Omental fat pad (tissue), 3 donors: ENCODE measurements at regions not wholly inside any gene's neighbourhood (a gene's known extent, or its start where the extent isn't known, plus 50 kb on each side); places are given as distances from the start of the nearest gene placed in this dataset.

ENCODE experiments used
- ATAC-seq: fragments of 150-250 bp; one replicate; pipeline ENCODE4 v1.9.1; 2016; ENCODE audit warnings: mild to moderate bottlenecking, moderate library complexity; ENCODE audit not compliant: low FRiP score
- DNase-seq: peaks from one replicate; pipeline ENCODE4 v3.0.0-alpha.2; 2019; ENCODE audit warnings: low spot score
- TF ChIP-seq, protein P1 (sequence below), 3 donors: fragments of 450-650 bp; IDR thresholded peaks; one replicate each; pipeline ENCODE4 v1.5.1; 2016 to 2017; ENCODE audit warnings: antibody characterized with exemption in 3 of 3, mild to moderate bottlenecking in 3 of 3, moderate library complexity in 2 of 3

DNA sequence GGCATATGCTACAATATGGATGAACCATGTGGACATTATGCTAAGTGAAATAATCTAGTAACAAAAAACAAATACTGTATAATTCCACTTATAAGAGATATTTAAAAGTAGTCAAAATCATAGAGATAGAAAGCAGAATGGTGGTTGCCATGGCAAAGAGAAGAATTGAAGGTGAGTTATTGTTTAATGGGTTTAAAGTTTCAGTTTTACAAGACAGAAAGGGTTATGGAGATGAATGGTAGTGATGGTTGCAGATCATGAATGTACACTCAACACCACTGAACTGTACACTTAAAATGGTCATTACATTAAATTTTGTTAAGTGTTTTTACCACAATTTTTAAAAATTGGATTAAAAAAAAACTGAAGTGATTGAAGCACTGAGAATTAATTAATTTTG is 298.2 kb upstream of the ZC3H15 start:
- no peak for DNase-seq
- no peak for ATAC-seq
- TF ChIP-seq, protein P1, sequence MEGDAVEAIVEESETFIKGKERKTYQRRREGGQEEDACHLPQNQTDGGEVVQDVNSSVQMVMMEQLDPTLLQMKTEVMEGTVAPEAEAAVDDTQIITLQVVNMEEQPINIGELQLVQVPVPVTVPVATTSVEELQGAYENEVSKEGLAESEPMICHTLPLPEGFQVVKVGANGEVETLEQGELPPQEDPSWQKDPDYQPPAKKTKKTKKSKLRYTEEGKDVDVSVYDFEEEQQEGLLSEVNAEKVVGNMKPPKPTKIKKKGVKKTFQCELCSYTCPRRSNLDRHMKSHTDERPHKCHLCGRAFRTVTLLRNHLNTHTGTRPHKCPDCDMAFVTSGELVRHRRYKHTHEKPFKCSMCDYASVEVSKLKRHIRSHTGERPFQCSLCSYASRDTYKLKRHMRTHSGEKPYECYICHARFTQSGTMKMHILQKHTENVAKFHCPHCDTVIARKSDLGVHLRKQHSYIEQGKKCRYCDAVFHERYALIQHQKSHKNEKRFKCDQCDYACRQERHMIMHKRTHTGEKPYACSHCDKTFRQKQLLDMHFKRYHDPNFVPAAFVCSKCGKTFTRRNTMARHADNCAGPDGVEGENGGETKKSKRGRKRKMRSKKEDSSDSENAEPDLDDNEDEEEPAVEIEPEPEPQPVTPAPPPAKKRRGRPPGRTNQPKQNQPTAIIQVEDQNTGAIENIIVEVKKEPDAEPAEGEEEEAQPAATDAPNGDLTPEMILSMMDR (IDR thresholded peaks at IDR 0.05): no peak

DNA sequence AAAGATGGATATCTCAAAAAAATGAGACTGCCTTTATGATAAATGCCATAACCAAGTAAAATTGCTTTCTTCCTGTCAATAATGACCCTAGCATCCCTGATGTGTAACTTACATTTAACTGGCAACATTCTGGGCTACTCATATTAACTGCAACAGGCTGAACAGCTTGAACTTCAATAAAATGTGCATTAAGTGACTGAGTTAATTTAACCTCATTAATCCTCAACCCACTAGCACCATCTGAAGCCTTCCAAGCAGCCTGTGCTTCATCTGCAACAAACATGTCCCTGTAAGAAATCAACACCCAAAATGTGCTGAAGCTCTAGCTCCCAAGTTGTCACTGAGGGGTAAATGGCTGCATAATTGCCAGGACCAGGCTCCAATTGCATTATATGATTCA is 296.2 kb upstream of the ZC3H15 start:
- ATAC-seq: no peak
- no peak for DNase-seq
- TF ChIP-seq, protein P1 (IDR thresholded peaks at IDR 0.05): no peak

DNA sequence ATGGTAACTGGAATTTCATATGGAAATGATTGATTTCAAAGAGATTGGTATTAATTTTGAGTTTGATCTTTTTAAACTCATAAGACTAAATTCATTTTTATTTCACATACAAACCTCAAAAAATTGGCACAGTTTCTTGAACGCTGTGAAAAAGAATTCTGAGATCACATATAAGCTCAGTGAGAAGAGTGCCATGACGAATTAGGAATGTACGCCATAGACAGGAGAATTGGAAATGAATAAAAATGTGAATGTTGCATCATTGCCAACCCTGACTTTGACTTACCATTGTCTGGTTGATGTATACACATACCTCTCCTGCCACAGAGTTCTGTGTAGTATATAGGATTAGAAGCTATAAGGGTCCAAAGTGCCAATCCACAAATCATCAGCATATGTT is 290.4 kb upstream of the ZC3H15 start:
- ATAC-seq (no peak), DNase-seq (no peak)
- TF ChIP-seq, protein P1 (IDR thresholded peaks at IDR 0.05): no peak

DNA sequence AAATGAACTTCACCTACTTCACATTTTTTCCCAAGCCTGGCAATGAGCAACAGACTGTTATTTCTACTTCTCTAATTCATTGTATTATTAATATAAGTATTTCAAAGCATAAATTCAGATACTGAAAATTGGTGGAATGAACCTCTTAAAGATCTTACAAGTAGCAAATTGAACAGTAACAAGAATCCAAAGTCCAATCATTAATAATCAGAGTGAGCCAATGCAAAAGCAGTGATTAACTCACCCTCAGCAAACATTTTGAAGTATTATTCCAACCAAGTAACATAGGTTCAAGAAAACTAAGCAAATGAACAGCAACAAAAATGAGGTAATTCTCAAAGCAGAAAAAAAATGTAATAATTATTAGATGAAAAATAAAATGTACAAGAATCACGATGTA is 288.1 kb upstream of the ZC3H15 start:
- no peak for DNase-seq
- TF ChIP-seq, protein P1 (IDR thresholded peaks at IDR 0.05): no peak
- no peak for ATAC-seq

DNA sequence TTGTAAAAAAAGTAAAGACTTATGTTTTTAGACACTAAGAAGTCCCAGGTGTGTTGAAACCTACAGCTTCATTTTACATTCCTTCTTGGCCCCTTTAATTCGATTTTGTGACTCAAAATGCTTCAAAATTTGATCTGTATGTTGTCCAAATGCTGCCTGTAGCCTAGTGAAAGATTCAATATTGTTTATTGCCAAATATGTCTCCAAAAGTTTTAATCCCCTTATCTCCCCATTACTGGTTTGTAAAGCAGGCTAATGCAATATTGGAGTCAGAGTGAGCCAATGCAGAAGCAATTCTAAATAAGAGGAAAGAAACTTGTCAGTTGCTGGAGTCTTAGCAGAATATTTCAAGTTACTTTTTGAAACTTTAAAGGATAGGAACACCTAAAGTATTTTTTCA is 287.0 kb upstream of the ZC3H15 start:
- DNase-seq (no peak), ATAC-seq (no peak)
- TF ChIP-seq, protein P1 (IDR thresholded peaks at IDR 0.05): no peak

DNA sequence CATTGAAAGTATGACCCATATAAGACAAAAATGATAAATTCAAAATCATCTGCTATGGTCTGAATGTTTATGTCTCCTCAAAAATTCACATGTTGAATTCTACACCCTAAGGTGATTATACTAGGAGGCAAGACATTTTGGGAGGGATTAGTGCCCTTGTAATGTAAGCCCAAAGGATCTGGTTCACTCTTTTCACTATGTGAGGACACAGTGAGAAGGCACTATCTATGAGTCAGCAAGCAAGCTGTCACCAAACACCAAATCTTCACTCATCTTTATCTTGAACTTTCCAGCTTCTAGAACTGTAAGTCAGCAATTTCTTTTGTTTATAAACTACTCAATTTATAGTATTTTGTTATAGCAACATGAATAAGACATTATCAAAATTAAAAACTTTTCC is 284.7 kb upstream of the ZC3H15 start:
- DNase-seq: no peak
- TF ChIP-seq, protein P1 (IDR thresholded peaks at IDR 0.05): no peak
- ATAC-seq: no peak

DNA sequence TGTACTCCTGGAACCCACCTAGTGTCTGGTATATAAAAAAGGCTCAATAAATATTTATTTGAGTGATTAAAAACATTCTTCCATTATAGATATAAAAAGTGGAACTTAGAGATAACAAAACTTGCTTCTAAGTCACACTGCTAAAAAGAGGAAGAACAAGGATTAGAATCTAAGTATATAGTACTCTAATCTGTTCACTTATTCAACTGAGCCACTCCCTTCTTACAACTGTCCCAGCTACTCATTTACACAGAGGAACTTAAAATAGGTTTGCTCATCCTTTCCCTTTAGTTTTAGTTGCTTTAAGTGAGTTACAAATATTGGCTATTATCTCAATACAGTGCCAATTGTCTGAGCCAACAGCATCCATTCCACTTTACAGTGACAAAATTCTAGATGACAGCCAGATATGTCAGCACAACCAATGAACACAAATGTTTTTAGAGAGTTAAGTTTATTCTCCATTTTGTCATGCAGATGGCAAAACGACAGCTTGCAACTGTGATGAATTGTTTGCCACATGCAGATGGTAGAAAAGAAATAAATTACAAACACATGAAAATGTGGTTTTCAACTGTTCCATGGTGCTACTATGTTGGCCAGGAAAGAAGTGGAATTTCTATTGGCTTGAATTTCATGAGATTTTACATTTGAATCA is 280.7 kb upstream of the ZC3H15 start:
- no peak for ATAC-seq
- TF ChIP-seq, protein P1 (IDR thresholded peaks at IDR 0.05): no peak
- no peak for DNase-seq
